ENCODE measurements at regions not wholly inside any gene's neighbourhood (a gene's known extent, or its start where the extent isn't known, plus 50 kb on each side); places are given as distances from the start of the nearest gene placed in this dataset.

- TF ChIP-seq, protein P1, sequence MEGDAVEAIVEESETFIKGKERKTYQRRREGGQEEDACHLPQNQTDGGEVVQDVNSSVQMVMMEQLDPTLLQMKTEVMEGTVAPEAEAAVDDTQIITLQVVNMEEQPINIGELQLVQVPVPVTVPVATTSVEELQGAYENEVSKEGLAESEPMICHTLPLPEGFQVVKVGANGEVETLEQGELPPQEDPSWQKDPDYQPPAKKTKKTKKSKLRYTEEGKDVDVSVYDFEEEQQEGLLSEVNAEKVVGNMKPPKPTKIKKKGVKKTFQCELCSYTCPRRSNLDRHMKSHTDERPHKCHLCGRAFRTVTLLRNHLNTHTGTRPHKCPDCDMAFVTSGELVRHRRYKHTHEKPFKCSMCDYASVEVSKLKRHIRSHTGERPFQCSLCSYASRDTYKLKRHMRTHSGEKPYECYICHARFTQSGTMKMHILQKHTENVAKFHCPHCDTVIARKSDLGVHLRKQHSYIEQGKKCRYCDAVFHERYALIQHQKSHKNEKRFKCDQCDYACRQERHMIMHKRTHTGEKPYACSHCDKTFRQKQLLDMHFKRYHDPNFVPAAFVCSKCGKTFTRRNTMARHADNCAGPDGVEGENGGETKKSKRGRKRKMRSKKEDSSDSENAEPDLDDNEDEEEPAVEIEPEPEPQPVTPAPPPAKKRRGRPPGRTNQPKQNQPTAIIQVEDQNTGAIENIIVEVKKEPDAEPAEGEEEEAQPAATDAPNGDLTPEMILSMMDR (IDR thresholded peaks at IDR 0.05): no peak
- no peak for TF ChIP-seq ZFX (IDR thresholded peaks at IDR 0.05; ENCODE audit: borderline replicate concordance)
Observed at GRCh38 chr9:75491533-75491932, 398.9 kb upstream of the PCSK5 start.
